Stomach (tissue), 8 donors: ENCODE measurements at regions not wholly inside any gene's neighbourhood (a gene's known extent, or its start where the extent isn't known, plus 50 kb on each side); places are given as distances from the start of the nearest gene placed in this dataset.

Experiments
- DNase-seq, 2 donors: peaks; one replicate each; pipeline versions ENCODE4 v3.0.0 to v3.0.0-alpha.2; 2013 to 2019
- H3K27ac ChIP-seq, 5 donors: fragments of 200-600 bp in 4 of 5; sonication (generic) in 4 of 5; one replicate each; pipeline ENCODE4 v1.5.1; 2013 to 2019; ENCODE audit warnings: mild to moderate bottlenecking in 1 of 5, moderate library complexity in 1 of 5
- H3K27me3 ChIP-seq, 3 donors: fragments of 200-600 bp; sonication (generic); one replicate each; pipeline ENCODE4 v1.5.1; 2017 to 2019; ENCODE audit warnings: mixed run types in 1 of 3
- H3K36me3 ChIP-seq, 4 donors: fragments of 200-600 bp; sonication (generic); 1 replicate in 3 of 4; 2 replicates in 1 of 4; pipeline ENCODE4 v1.5.1; 2016 to 2019
- H3K4me1 ChIP-seq, 4 donors: fragments of 200-600 bp; sonication (generic); one replicate each; pipeline ENCODE4 v1.5.1; 2016 to 2019
- H3K4me3 ChIP-seq, 4 donors: fragments of 200-600 bp; sonication (generic) in 3 of 4; one replicate each; pipeline ENCODE4 v1.5.1; 2016 to 2019; ENCODE audit warnings: mild to moderate bottlenecking in 1 of 4
- H3K9me3 ChIP-seq, 4 donors: fragments of 200-600 bp; sonication (generic); one replicate each; pipeline ENCODE4 v1.5.1; 2016 to 2019
- EP300 ChIP-seq: sonication (generic); formaldehyde crosslinking; IDR thresholded peaks from one replicate; pipeline ENCODE4 v1.6.1; 2017; ENCODE audit warnings: antibody characterized with exemption
- POLR2A ChIP-seq, 4 donors: fragments of 450-650 bp; IDR thresholded peaks; one replicate each; pipeline ENCODE4 v1.6.1; 2016; ENCODE audit warnings: antibody characterized with exemption in 4 of 4, control low read depth in 2 of 4, mild to moderate bottlenecking in 1 of 4, moderate library complexity in 1 of 4
- POLR2AphosphoS5 ChIP-seq, 3 donors: sonication (generic); formaldehyde crosslinking; IDR thresholded peaks; one replicate each; pipeline ENCODE4 v1.6.1; 2016; ENCODE audit warnings: antibody characterized with exemption in 3 of 3
- WGBS, 5 donors: extraction: QIAGEN DNeasy Blood & Tissue Kit in 3 of 5; methylation state at CpG; one replicate each; pipeline versions ENCODE4 v1.1.5 to v1.1.7; 2013 to 2018; 5-methylcytosine and 5-hydroxymethylcytosine counted together
- intact Hi-C: fragments of 100-400 bp; cut with DNase I; formaldehyde crosslinking; loops from one replicate; pipeline ENCODE4 v1.15.1; 2023; ENCODE audit warnings: low total_unique reads
- TF ChIP-seq, protein P1 (sequence below), 7 experiments: fragments of 450-650 bp in 4 of 7; fragments of 200-600 bp in 3 of 7; sonication (generic) in 3 of 7; IDR thresholded peaks; one replicate each; pipeline ENCODE4 v1.5.1; 2016 to 2019; ENCODE audit warnings: antibody characterized with exemption in 7 of 7, control low read depth in 2 of 7, mild to moderate bottlenecking in 1 of 7
- donor health status: healthy with polysubstance abuse.
- donor health status: Bipolar disorder and iron deficiency.
- donor health status: healthy.

DNA sequence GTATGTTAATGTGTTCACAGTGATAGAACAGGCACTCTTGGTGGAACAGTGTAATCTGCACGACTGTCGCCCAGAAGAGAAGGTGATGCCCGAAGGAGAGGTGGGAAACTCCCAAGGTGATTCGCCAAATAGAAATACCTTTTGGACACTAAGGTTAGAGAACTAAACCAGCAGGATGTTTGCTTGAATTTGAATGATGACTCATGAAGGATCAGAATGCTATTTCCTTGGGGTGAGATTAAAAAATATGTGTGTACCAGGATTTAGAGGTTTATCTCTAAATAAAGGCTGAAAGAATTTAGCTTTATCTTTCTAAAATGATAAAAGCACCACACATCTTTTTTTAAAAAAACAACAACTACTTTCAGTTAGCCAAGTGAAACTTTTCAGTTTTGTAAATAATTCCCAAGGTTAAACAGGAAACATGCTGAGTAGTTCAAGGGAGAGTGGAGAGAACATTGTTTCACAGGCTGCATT is 297.4 kb upstream of the TAS2R1 start:
- TF ChIP-seq EP300: no peak
- H3K27me3 ChIP-seq: no peaks in the 10 kb centered on the region
- 62 to 75% (median 68%) methylated on average over 4 of the region's 4 CpGs for WGBS, 5 donors
- H3K4me3 ChIP-seq: no peak overlapping the region
- intact Hi-C loops: no loop called here
- DNase-seq: no peak
- H3K36me3 ChIP-seq: no peaks in the 10 kb centered on the region
- H3K9me3 ChIP-seq: peaks cover 0 to 13% (median 10%) of the 10 kb centered on the region in 4 donors
- no peaks in the 10 kb centered on the region for H3K4me1 ChIP-seq
- H3K27ac ChIP-seq: no peak overlapping the region

DNA sequence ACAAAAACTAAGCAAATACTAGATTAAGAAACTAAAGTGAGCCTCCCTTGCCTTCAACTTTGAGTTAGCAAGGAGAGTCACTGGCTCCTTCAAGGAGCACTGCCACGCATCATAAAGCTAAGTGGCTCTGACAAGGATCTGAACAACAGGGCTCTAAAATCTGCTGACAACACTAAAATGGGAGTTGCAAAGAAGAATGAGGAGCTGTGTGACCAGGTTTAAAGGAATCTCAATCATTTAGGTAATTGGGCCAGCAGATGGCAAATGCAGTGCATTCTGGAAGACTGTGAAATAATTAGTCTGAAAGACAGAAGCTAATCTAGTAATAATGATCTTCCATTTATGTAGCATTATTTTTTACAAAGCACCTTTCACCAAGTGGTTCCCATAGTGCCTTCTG is 297.0 kb upstream of the TAS2R1 start:
- H3K4me3 ChIP-seq: no peak overlapping the region
- no peak overlapping the region for H3K27ac ChIP-seq
- 69 to 97% (median 84%) methylated on average over 1 of the region's 1 CpG for WGBS, 5 donors
- intact Hi-C loops: no loop called here
- peaks cover 0 to 17% (median 14%) of the 10 kb centered on the region in 4 donors for H3K9me3 ChIP-seq
- no peaks in the 10 kb centered on the region for H3K4me1 ChIP-seq
- DNase-seq: no peak
- TF ChIP-seq EP300 (no peak), POLR2AphosphoS5 (IDR thresholded peaks at IDR 0.05) (no peak), POLR2A (IDR thresholded peaks at IDR 0.05) (no peak)
- TF ChIP-seq, protein P1, sequence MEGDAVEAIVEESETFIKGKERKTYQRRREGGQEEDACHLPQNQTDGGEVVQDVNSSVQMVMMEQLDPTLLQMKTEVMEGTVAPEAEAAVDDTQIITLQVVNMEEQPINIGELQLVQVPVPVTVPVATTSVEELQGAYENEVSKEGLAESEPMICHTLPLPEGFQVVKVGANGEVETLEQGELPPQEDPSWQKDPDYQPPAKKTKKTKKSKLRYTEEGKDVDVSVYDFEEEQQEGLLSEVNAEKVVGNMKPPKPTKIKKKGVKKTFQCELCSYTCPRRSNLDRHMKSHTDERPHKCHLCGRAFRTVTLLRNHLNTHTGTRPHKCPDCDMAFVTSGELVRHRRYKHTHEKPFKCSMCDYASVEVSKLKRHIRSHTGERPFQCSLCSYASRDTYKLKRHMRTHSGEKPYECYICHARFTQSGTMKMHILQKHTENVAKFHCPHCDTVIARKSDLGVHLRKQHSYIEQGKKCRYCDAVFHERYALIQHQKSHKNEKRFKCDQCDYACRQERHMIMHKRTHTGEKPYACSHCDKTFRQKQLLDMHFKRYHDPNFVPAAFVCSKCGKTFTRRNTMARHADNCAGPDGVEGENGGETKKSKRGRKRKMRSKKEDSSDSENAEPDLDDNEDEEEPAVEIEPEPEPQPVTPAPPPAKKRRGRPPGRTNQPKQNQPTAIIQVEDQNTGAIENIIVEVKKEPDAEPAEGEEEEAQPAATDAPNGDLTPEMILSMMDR (IDR thresholded peaks at IDR 0.05): no peak
- H3K27me3 ChIP-seq: no peaks in the 10 kb centered on the region
- no peaks in the 10 kb centered on the region for H3K36me3 ChIP-seq

DNA sequence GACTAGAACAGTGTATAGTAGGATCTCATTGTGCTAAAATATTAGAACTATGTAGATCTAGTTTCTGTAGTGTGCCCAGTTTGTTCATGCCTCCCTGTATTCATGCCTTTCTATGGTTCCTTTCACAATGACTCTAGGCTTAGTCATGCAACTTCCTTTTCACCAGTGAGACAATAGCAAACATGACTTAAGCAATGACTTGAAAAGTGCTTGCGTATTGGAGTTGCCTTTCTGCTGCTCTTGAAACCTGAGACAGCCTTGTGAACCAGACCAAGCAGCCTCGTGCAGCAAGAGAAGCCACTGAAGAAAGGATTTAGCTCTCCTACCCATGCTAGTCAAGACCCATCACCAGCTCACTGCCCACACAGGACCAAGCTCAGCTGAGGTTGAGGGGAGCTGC is 294.5 kb upstream of the TAS2R1 start:
- TF ChIP-seq, protein P1 (IDR thresholded peaks at IDR 0.05): no peak
- TF ChIP-seq EP300 (no peak), POLR2AphosphoS5 (IDR thresholded peaks at IDR 0.05) (no peak), POLR2A (IDR thresholded peaks at IDR 0.05) (no peak)
- Histone ChIP-seq H3K4me1 (no peaks in the 10 kb centered on the region), H3K36me3 (no peaks in the 10 kb centered on the region), H3K27me3 (no peaks in the 10 kb centered on the region), H3K27ac (no peak overlapping the region), H3K9me3 (peaks cover 0 to 21% (median 16%) of the 10 kb centered on the region in 4 donors), H3K4me3 (no peak overlapping the region)
- intact Hi-C loops: no loop called here
- no peak for DNase-seq
- 31 to 41% (median 34%) methylated on average over 2 of the region's 2 CpGs for WGBS, 5 donors

DNA sequence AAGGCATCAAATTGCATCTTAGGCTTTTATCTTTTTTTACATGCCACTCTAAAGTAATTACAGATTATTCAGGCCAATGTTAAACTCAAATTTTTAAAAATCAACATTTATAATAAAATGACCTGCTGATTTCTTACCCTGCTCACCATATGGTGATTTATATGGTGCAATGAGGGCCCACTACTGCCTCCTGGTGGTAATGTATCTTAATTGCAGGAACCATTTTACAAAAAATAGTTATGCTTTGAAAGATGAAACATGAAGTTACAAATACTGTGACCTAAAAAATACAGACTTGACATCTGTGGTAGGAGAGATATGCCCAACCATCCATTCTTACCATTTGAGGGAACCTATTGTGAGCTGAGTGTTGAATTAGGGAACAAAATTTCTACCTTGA is 292.6 kb upstream of the TAS2R1 start:
- intact Hi-C loops: no loop called here
- H3K36me3 ChIP-seq: no peaks in the 10 kb centered on the region
- no peak for TF ChIP-seq POLR2AphosphoS5 (IDR thresholded peaks at IDR 0.05)
- TF ChIP-seq, protein P1 (IDR thresholded peaks at IDR 0.05): no peak
- TF ChIP-seq POLR2A (IDR thresholded peaks at IDR 0.05): no peak
- no peak for TF ChIP-seq EP300
- peaks cover 0 to 21% (median 16%) of the 10 kb centered on the region in 4 donors for H3K9me3 ChIP-seq
- no peak for DNase-seq
- no peak overlapping the region for H3K27ac ChIP-seq
- no peaks in the 10 kb centered on the region for H3K4me1 ChIP-seq
- H3K27me3 ChIP-seq: no peaks in the 10 kb centered on the region
- H3K4me3 ChIP-seq: no peak overlapping the region

DNA sequence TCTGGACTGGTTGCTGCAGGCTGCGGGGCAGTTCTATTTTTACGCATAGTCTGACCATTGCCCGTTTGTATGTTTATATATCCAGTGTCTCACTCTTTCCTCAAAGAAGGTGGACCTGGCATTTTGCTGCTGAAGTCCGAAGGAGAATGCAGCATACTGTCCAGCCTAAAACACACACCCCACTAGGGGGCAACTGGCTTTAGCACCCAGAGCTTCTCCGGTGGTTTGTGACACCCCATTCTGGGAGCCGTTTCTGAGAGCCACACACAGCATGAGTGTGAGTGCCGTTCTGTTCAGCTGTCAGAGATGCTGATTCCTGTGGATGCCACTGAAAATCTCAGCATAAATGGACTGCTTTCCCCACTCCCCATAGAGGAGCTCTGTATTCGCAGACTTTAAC is 290.5 kb upstream of the TAS2R1 start:
- 76 to 96% (median 83%) methylated on average over 8 of the region's 8 CpGs for WGBS, 5 donors
- TF ChIP-seq, protein P1 (IDR thresholded peaks at IDR 0.05): no peak
- TF ChIP-seq EP300: no peak
- Histone ChIP-seq H3K9me3 (peaks cover 0 to 21% (median 16%) of the 10 kb centered on the region in 4 donors), H3K27ac (no peak overlapping the region), H3K27me3 (no peaks in the 10 kb centered on the region), H3K36me3 (no peaks in the 10 kb centered on the region), H3K4me1 (no peaks in the 10 kb centered on the region), H3K4me3 (no peak overlapping the region)
- intact Hi-C loops: no loop called here
- DNase-seq: no peak
